ENCODE measurements at regions not wholly inside any gene's neighbourhood (a gene's known extent, or its start where the extent isn't known, plus 50 kb on each side); places are given as distances from the start of the nearest gene placed in this dataset.

DNA sequence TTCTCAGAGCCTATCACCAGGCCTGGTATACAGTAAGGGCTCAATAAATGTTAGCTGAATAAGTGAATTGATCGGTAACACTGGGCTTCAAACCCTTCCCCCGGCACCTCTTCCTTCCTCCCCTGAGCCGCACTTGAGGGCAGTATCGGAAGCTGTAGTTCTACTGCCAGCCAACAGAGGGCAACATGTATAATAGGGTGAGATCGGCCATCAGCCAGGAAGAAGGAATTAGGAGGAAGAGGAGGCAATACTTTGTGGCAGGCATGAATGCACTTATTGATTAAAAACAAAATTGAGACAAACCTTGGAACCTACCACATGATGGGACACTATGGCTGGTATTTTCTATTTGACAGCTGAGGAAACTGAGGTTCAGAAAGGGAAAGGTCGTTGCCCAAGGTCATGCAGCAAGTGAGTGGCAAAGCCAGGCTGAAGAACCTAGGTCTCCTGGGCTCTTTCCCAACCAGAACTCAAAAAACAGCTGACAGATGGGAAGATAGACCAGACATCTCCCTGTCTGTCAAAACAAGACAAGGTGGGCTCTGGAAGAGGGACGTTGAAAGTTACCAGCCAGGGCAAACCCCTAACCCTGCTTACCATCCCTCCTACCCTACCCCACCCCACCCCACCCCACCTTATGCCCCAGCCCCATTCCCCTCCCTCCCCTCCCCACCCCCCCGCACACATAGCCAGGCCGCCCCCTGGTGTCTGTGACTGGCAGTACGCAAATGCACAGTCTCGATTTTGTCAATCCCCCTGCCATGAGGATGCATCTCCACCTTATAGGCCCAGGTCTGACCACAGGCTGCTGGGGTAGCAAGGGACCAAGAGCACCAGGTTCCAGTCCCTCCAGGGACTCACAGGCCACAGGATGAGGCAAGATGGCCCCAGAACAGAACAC, 107.3 kb upstream of the RUNX3 start (continued):
- TF ChIP-seq MIXL1 (CRISPR knock-in tag; IDR thresholded peaks at IDR 0.05) (no peak), NBN (conservative IDR thresholded peaks at IDR 0.05) (no peak), MIER3 (CRISPR knock-in tag; IDR thresholded peaks at IDR 0.05; ENCODE audit: borderline replicate concordance) (no peak), HMGA1 (CRISPR knock-in tag; conservative IDR thresholded peaks at IDR 0.05) (no peak), NCOA2 (CRISPR knock-in tag; IDR thresholded peaks at IDR 0.05) (no peak), STAG1 (CRISPR knock-in tag; IDR thresholded peaks at IDR 0.05) (peak; percentile 52), DMAP1 (CRISPR knock-in tag; IDR thresholded peaks at IDR 0.05) (no peak), GABPA (IDR thresholded peaks at IDR 0.05; ENCODE audit: low read depth, low read length) (no peak), GABPA (CRISPR knock-in tag; IDR thresholded peaks at IDR 0.05; ENCODE audit: low read depth) (peak; percentile 76), SMC3 (IDR thresholded peaks at IDR 0.05; ENCODE audit: low read length) (peak; percentile 31), ZMYM3 (CRISPR knock-in tag; IDR thresholded peaks at IDR 0.05) (peak; percentile 17; the same call in 1 of the 2 replicates), SALL1 (CRISPR knock-in tag; IDR thresholded peaks at IDR 0.05) (no peak), ZNF781 (CRISPR knock-in tag; IDR thresholded peaks at IDR 0.05; ENCODE audit: borderline replicate concordance, not compliant biosample characterization) (no peak), RAD21 (CRISPR knock-in tag; IDR thresholded peaks at IDR 0.05) (peak; percentile 26; the same call in 1 of the 2 replicates), TEF (CRISPR knock-in tag; IDR thresholded peaks at IDR 0.05) (no peak), HHEX (CRISPR knock-in tag; IDR thresholded peaks at IDR 0.05) (no peak), ZNF629 (CRISPR knock-in tag; conservative IDR thresholded peaks at IDR 0.05) (no peak), CTCF (CRISPR knock-in tag; IDR thresholded peaks at IDR 0.05) (peak; percentile 65)
- TF ChIP-seq, protein P1, sequence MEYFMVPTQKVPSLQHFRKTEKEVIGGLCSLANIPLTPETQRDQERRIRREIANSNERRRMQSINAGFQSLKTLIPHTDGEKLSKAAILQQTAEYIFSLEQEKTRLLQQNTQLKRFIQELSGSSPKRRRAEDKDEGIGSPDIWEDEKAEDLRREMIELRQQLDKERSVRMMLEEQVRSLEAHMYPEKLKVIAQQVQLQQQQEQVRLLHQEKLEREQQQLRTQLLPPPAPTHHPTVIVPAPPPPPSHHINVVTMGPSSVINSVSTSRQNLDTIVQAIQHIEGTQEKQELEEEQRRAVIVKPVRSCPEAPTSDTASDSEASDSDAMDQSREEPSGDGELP (IDR thresholded peaks at IDR 0.05; ENCODE audit: borderline replicate concordance, low read depth): no peak
- TF ChIP-seq, protein P2, sequence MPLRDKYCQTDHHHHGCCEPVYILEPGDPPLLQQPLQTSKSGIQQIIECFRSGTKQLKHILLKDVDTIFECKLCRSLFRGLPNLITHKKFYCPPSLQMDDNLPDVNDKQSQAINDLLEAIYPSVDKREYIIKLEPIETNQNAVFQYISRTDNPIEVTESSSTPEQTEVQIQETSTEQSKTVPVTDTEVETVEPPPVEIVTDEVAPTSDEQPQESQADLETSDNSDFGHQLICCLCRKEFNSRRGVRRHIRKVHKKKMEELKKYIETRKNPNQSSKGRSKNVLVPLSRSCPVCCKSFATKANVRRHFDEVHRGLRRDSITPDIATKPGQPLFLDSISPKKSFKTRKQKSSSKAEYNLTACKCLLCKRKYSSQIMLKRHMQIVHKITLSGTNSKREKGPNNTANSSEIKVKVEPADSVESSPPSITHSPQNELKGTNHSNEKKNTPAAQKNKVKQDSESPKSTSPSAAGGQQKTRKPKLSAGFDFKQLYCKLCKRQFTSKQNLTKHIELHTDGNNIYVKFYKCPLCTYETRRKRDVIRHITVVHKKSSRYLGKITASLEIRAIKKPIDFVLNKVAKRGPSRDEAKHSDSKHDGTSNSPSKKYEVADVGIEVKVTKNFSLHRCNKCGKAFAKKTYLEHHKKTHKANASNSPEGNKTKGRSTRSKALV (CRISPR knock-in tag; IDR thresholded peaks at IDR 0.05): no peak
- TF ChIP-seq, protein P3, sequence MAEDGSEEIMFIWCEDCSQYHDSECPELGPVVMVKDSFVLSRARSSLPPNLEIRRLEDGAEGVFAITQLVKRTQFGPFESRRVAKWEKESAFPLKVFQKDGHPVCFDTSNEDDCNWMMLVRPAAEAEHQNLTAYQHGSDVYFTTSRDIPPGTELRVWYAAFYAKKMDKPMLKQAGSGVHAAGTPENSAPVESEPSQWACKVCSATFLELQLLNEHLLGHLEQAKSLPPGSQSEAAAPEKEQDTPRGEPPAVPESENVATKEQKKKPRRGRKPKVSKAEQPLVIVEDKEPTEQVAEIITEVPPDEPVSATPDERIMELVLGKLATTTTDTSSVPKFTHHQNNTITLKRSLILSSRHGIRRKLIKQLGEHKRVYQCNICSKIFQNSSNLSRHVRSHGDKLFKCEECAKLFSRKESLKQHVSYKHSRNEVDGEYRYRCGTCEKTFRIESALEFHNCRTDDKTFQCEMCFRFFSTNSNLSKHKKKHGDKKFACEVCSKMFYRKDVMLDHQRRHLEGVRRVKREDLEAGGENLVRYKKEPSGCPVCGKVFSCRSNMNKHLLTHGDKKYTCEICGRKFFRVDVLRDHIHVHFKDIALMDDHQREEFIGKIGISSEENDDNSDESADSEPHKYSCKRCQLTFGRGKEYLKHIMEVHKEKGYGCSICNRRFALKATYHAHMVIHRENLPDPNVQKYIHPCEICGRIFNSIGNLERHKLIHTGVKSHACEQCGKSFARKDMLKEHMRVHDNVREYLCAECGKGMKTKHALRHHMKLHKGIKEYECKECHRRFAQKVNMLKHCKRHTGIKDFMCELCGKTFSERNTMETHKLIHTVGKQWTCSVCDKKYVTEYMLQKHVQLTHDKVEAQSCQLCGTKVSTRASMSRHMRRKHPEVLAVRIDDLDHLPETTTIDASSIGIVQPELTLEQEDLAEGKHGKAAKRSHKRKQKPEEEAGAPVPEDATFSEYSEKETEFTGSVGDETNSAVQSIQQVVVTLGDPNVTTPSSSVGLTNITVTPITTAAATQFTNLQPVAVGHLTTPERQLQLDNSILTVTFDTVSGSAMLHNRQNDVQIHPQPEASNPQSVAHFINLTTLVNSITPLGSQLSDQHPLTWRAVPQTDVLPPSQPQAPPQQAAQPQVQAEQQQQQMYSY (CRISPR knock-in tag; IDR thresholded peaks at IDR 0.05): no peak

Data from HepG2 (cell line).